ENCODE measurements at regions not wholly inside any gene's neighbourhood (a gene's known extent, or its start where the extent isn't known, plus 50 kb on each side); places are given as distances from the start of the nearest gene placed in this dataset.

DNA sequence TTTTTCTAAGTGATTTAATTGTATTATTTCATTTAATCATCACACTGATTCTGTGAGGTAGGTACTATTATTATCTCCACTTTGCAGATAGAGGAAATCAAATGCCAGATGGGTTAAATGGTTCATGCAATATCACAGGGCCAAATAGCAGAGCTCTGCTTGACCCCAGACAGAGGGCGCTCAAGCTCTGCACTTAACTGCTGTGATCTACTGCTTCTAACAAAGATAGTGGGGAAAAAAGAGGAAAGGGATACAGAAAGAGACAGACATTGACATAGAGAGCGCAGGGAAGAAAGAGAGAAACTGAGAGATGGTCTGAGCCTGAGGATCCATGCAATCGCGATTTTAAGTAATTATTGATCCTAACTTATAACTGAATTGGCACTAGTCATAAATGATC, 279.1 kb upstream of the THRB start:
- in situ Hi-C loops (cut with HindIII; ENCODE audit: low sequenced_read_pairs): no loop called here

DNA sequence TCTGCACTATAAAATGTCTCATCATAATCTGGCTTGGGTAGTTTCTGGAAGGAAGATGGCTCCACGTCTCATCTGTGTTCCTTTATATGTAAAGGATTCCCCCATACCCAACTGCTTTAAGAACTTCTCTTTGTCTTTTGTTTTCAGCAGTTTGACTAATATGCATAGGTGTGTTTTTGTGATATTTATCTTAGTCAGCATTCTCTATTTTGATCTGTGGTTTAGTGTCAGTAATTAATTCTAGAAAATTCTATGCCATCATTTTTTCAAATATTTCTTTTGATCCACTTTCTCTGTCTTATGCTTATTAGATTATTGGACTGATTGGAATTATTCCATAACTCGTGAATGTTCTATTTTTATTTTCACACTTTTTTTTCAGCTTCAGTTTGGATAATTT, 286.3 kb upstream of the THRB start:
- in situ Hi-C loops (cut with HindIII; ENCODE audit: low sequenced_read_pairs): no loop called here
- DNase-seq (ENCODE audit: low read depth, low spot score): no peak
- H3K4me3 ChIP-seq (ENCODE audit: low read depth, low read length): no peak overlapping the region
- TF ChIP-seq, protein P1, sequence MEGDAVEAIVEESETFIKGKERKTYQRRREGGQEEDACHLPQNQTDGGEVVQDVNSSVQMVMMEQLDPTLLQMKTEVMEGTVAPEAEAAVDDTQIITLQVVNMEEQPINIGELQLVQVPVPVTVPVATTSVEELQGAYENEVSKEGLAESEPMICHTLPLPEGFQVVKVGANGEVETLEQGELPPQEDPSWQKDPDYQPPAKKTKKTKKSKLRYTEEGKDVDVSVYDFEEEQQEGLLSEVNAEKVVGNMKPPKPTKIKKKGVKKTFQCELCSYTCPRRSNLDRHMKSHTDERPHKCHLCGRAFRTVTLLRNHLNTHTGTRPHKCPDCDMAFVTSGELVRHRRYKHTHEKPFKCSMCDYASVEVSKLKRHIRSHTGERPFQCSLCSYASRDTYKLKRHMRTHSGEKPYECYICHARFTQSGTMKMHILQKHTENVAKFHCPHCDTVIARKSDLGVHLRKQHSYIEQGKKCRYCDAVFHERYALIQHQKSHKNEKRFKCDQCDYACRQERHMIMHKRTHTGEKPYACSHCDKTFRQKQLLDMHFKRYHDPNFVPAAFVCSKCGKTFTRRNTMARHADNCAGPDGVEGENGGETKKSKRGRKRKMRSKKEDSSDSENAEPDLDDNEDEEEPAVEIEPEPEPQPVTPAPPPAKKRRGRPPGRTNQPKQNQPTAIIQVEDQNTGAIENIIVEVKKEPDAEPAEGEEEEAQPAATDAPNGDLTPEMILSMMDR (IDR thresholded peaks at IDR 0.05; ENCODE audit: low read depth, low read length): no peak

More for the DNA sequence above, 279.1 kb upstream of the THRB start:
- no peak overlapping the region for H3K4me3 ChIP-seq (ENCODE audit: low read depth, low read length)
- peak; percentile 72 for DNase-seq (ENCODE audit: low read depth, low spot score)
- TF ChIP-seq, protein P1 (IDR thresholded peaks at IDR 0.05; ENCODE audit: low read depth, low read length): peak; percentile 85

DNA sequence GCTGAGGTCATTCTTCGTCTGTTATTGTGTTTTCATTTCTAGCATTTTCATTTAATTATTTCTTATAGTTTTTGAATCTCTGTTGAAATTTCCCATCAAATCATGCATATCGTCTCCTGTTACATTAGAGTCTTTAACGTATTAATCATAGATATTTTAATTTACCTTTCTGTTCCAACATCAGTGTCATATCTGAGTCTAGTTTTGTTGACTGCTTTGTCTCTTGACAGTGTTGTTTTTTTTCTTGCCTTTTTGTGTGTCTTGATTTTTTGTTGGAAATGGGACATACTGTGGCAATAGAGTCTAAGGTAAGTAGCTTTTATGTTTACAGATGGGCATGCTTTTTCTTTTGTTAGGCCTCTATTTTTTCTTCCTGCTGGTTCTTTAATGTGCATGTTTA, 286.8 kb upstream of the THRB start:
- TF ChIP-seq, protein P1 (IDR thresholded peaks at IDR 0.05; ENCODE audit: low read depth, low read length): no peak
- H3K4me3 ChIP-seq (ENCODE audit: low read depth, low read length): no peak overlapping the region
- no peak for DNase-seq (ENCODE audit: low read depth, low spot score)
- in situ Hi-C loops (cut with HindIII; ENCODE audit: low sequenced_read_pairs): no loop called here

DNA sequence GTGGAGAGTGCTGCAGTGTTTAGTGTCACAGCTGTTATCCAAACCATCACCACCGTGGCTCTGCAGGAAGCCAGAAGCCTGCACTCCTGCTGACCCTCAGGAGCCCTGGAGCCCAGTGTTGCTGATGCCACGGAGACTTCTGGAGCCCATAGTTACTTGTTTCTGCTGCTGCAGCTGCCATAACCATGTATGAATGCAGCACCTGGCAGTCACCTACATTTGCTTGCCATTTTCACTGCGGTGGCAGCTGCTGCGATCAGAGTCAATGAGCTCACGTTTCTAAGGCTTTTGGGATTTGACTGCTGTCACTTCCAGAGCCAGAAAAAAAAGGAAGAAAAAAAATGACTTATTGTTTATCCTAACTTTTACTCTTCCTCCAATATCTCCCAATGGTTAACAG, 299.2 kb upstream of the THRB start:
- TF ChIP-seq, protein P1 (IDR thresholded peaks at IDR 0.05; ENCODE audit: low read depth, low read length): no peak

DNA sequence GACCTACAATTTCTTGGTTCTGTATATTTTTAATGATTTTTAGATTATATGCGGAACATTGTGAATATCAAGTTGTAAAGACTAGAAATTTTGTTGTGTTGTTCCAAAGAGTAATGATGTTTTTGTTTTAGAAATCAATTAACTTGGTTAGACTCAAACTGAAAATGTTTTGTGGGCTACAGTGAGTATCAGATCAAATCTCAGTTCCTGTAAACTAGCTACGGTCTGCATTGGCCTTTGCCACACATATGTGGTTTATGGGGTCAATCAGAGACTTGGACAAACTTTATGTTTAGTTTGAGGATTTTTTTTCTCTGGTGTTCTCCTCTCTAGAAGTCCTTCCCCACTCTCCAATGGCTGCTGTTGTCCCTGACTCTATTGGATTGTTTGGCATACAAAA, 308.0 kb upstream of the THRB start:
- TF ChIP-seq, protein P1 (IDR thresholded peaks at IDR 0.05; ENCODE audit: low read depth, low read length): no peak
- DNase-seq (ENCODE audit: low read depth, low spot score): no peak
- in situ Hi-C loops (cut with HindIII; ENCODE audit: low sequenced_read_pairs): no loop called here
- H3K4me3 ChIP-seq (ENCODE audit: low read depth, low read length): no peak overlapping the region

More for the DNA sequence above, 299.2 kb upstream of the THRB start:
- DNase-seq (ENCODE audit: low read depth, low spot score): no peak
- no peak overlapping the region for H3K4me3 ChIP-seq (ENCODE audit: low read depth, low read length)
- in situ Hi-C loops (cut with HindIII; ENCODE audit: low sequenced_read_pairs): no loop called here

DNA sequence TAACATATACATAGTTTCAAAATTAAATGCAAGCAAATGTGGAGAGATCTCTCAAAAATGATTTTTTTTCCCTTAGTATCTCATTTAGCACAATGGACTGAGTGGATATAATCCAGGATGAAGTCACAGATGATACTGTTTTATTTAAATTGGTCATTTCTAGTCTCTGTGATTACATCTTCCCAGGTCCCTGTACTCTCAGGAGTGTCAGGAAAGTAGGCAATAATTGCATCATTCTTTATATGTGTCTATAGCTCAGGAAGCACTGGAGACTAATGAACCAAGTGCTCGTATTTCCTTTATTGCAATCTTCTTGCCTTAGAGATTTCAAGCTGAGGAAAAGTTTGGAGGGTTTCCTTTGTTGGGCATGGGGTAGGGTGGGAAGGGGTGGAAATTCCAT, 309.4 kb upstream of the THRB start:
- TF ChIP-seq, protein P1 (IDR thresholded peaks at IDR 0.05; ENCODE audit: low read depth, low read length): no peak
- DNase-seq (ENCODE audit: low read depth, low spot score): no peak
- in situ Hi-C loops (cut with HindIII; ENCODE audit: low sequenced_read_pairs): no loop called here
- H3K4me3 ChIP-seq (ENCODE audit: low read depth, low read length): no peak overlapping the region

DNA sequence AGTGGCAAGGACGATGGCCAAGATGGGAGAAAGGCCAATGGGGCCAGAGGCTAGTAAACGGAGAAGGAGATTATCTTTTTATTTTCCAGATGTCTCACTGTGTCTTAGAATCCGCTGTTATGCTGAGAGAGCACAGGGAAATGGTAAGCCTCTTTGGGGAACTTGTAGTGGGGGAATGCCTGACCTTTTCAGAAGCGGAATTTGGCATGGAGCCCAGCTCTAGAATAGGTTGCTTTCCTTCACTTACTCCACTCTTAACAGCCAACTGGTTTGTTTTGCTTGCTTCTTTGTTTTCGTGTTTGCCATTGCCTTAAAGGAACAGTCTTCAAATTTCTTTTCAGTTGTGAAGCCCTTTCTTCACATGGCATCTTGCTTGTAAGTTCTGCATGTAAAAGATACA, 316.2 kb upstream of the THRB start:
- H3K4me3 ChIP-seq (ENCODE audit: low read depth, low read length): no peak overlapping the region
- in situ Hi-C loops (cut with HindIII; ENCODE audit: low sequenced_read_pairs): no loop called here
- TF ChIP-seq, protein P1 (IDR thresholded peaks at IDR 0.05; ENCODE audit: low read depth, low read length): no peak
- DNase-seq (ENCODE audit: low read depth, low spot score): no peak

Measured in astrocyte of the spinal cord (primary cell).